ENCODE measurements at regions not wholly inside any gene's neighbourhood (a gene's known extent, or its start where the extent isn't known, plus 50 kb on each side); places are given as distances from the start of the nearest gene placed in this dataset.

GRCh38 chr4:111761531-111761930 lies 383.7 kb upstream of the FAM241A start:
- no peak for DNase-seq

- no peak for DNase-seq
Observed at GRCh38 chr4:111770514-111770913, 374.7 kb upstream of the FAM241A start.

DNA sequence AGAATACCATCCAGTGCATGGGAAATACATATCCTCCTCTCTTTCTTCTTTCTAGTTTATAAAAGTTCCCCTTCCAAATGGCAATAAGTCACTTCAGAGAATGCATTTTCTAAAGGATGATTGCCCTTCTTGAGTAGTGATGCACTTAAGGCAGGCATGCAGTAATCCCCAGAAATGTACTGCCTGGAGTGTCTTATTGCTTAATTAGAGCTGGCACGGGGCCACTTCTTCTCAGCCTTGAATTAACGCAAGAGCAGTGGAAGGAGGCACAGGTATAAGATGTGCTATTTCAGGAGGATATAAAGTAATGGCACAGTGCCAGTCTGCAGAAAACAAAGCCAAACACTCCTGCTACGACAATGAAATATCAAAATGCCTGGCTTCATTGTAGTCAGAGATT lies 371.4 kb upstream of the FAM241A start:
- no peak for DNase-seq

DNA sequence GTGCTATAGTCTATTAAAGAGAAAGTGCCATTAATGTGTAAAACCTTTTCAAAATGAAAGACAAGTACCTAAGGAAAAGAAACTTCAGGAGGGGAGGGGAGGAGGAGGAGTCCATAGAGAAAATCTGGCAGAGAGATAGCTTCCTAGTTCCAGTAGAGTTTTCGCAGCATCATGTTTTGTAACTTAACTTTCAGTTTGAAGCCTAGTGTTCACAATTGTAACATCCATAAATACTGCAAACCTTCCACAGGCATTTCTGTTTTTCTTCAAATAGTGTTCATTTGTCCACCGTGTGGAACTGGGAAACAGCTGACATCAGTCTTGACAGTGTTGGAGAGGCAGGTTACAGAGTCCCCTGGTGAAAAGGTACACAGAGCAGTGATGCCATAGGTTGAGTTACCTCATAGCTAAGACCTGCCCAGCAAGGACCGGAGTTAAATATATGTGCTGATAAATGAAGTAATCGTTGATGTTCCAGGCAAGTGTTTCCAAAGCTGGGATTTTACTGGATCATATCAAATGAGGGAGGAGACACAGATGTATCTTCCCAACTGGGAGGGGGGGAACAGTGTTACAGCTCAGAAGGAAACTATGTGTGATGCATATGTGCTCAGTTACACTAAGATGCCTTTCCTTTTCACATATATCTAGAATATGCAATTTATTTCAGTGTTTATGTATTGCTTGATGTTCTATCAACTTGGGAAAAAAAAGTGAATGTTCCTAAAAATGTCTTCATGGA lies 369.5 kb upstream of the FAM241A start:
- DNase-seq, result no peak

DNA sequence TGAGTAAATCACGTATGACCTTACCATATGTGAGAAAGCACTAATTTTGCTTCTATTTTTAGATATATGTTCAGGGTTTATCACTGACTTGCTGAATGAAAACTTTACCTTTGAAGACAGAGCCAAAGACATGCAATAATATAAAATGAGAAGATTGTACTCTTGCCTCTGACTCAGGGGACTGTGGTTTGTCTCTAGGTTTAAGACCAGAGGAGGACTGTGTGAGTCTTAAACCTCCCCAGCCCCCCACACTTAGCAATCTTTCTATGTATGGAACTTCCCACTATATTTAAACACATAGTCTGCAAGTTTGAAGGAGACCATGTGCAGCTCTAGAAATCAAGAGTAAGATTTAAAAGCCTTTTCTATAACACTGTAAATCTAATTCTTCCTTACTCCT lies 368.7 kb upstream of the FAM241A start:
- DNase-seq, result no peak

DNA sequence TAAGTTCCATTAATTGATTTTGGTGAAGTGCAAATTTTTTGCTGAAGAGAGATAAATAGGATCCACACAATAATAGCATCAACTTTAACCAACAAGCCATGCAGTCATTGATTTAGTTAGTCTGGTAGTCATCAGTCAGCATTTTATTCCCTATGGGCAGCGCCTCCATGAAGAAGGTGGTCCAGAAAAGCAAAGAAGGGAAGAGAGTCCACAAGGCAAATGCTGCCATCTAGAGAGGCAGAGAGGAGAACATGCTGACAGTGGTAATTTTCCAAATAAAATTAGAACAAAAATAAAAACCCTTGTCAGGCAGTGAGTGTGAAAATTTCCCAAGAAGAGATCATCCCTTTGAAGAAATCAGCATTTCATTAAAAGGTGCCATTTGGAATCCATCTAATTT lies 366.7 kb upstream of the FAM241A start:
- DNase-seq, result no peak

GRCh38 chr4:111780965-111781364 lies 364.3 kb upstream of the FAM241A start:
- no peak for DNase-seq

DNA sequence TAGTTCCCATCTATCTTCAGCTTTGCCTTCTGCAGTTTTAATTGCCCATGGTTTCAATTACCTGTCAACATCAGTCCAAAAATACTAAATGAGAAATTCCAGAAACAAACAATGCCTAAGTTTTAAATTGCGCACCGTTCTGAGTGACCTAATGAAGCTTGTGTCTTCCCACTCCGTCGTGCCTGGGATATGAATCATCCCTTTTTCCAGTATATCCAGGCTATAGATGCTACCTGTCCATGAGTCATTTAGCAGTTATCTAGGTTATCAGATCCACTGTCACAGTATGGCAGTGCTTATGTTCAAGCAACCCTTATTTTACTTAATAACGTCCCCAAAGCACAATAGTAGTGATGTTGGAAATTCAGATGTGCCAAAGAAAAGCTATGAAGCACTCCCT lies 363.6 kb upstream of the FAM241A start:
- DNase-seq, result no peak

DNA sequence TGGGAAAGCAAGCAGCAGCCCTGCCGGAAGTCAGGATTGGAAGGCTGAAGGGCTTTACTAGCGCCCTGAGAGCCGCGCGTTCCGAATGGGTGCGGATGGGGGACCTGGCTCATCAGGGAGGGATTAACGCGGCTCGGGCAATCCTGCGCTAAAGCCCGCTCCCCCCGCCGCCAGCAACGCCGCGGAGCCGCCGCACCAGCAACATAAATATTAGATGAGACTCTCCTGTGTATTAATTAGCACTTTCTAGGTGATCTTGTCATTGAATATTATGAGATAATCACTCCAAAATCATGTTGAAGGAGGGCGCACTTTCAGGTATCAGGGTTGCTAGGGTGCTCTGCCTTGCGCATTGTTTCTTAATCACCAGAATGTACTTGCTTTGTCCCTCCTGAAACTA lies 357.2 kb upstream of the FAM241A start:
- DNase-seq, result no peak

DNA sequence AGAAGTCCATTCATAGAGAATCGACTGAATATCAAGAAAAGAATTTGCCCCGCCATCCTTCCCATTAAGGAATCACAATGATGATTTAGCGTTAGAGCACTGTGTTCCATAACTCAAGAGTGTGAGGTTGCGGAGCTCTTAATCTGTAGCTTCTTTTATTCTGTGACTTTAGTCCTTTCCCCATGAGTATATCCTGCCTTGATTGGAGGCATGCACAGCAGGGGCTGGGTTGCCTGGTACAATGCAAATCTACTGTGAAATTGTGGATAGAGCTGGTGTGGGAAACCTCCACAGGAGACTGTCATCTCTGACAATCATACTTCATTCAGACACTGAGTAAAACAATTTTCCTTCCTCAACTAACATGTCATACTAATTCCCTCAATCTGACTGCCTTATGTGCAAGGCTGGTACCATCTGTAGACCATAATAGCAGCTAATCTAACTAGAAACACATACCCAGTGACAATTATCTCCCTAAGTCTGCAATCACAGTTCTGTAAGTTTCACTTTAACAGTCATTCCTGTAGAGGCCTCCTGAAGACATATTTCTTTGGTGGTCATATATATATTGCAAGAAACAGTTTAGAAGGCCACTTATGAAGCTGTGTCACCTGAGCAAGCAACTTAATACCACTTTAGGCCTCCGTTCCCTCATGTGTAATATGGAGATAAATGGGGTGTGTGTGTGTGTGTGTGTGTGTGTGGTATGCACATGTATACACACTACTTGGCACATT lies 355.2 kb upstream of the FAM241A start:
- DNase-seq, result no peak

- DNase-seq, result no peak
Observed at GRCh38 chr4:111792632-111793031, 352.6 kb upstream of the FAM241A start.

- DNase-seq, result no peak
Observed at GRCh38 chr4:111793433-111794091, 351.7 kb upstream of the FAM241A start.

DNA sequence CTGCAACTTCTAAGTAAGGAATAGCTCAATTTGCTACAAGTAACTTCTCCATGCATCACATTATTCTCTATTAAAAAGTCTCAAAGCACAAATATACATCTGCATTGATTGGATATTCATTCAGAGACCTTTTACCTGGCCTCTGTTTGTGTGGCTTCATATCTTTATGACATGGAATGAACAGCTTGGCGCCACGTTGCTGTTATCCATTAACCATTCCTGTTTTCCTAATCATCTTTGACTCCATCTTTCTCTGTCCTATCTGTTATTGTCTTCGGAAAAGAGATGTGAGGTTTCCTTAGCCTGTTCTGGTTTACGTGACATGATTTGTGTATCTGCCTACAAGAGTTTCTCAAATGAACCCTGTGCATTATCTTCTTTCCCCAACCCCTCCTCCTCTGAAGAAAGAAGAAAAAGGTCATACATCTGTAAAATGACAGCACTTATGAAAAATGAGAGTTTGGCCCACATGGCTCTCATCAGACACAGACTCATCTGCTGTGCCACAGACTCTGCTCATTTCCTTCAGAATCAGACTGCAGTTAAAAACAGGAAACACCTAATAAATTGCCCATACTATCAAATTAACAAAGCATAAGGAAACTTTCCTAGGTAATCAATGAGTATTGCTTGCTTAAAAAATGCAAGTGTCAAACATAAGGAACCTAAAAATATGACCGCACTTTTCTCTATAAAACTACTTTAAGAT lies 347.6 kb upstream of the FAM241A start:
- no peak for DNase-seq

DNA sequence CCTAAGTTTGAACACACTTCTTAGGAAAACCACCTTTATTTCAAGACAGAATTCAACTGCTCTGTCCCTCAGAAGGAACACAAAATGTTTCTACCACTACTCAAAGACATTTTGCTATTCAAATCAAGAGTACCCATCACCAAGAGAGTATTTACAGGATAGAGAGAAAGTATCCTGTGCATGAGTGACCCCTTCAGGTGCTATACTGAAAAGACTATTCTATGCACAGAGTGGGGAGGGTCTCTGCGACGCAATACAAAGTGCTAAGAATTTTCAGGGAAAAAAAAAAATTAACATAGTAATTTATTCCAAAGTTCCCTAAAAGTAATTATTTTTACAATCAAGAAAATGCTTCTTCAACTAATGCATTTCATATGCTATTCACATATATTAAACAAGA lies 346.4 kb upstream of the FAM241A start:
- no peak for DNase-seq

DNA sequence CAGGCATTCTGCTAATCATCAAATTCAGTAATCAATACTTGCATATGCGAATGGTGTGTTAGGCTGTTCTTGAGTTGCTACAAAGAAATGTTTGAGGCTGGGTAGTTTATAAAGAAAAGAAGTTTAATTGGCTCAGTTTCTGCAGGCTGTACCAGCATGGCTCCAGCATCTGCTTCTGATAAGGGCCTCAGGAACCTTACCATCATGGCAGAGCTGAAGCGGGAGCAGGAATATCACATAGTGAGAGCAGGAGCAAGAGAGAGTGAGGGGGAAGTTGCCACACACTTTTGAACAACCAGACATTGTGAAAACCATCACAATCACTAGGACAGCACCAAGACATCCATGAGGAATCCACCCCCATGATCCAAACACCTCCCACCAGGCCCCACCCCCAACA lies 344.7 kb upstream of the FAM241A start:
- no peak for DNase-seq

DNA sequence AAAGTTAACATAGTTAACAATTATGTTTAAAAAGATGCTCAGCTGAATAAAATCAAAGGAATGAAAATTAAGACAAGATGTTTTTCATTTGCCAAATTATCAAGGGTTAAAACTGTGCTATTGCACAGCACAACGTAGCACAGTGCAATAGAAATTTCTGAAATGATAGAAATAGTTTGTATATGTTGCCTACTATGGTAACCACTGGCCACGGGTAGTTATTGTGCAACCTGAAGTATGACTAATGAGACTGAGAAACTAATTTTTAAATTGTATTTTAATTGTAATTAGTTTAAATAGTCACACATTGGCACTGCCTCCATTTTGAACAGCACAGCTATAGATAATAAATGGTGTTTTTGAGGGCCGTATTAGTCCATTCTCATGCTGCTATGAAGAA lies 343.1 kb upstream of the FAM241A start:
- DNase-seq, result no peak

- peak in 1 of 2 experiments; percentile 4 for DNase-seq
Observed at GRCh38 chr4:111806331-111806730, 338.9 kb upstream of the FAM241A start.

DNA sequence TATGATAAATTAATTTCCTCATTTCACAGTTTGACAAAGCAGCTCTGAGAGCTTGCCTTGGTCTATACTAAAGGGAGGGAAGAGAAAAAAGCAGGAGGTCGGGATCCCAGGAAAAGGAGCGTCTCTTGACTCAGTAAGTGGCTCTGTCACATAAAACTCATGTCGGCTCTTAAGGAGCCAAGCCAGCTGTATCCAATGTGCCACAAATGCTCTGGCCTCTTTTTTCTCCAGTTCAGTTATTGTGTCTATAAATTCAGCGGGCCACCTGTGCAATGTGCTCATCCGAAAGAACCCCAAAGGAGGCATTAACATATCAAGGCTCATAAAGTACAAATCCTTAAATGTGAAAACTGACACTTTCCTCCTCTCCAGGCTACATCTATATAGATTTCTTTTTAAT lies 337.7 kb upstream of the FAM241A start:
- no peak for DNase-seq

GRCh38 chr4:111808174-111808573 lies 337.1 kb upstream of the FAM241A start:
- DNase-seq, result no peak

GRCh38 chr4:111811661-111812060 lies 333.6 kb upstream of the FAM241A start:
- DNase-seq, result no peak

DNA sequence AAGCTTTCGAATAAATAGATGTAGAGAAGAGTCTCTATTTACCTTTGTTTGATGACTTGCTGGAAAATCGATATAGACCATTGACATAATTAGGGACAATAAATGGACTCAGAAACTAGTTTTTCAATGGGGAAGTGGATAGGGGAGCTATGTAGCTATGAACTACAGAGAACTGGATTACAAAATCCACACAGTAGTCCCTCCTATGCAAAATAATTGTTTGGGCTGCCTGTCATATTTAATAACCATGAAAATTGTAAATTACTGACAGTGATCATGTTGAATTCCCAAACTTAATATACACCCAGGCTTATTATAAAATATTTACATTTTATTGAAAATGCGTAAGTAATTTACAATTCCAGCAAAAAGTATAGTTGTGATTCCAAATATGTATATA lies 333.1 kb upstream of the FAM241A start:
- no peak for DNase-seq

DNA sequence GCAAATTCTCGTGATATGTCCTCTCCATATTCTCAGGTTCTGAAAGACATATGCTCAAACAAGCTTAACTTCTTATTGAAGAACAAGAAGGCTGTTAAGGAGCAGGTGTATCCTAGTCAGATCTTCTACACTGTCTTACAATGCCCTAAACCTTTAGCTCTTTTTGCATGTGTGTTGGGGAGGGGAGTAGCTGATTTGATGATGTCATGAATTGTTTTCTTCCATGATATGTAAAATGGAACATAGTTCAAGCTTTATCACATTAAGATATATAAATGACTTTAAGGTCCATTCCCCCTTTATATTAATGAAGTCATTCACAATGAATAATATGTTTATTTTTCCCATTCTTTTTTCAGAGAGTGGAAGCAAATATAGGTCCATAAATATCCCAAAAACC lies 332.5 kb upstream of the FAM241A start:
- DNase-seq, result no peak

DNA sequence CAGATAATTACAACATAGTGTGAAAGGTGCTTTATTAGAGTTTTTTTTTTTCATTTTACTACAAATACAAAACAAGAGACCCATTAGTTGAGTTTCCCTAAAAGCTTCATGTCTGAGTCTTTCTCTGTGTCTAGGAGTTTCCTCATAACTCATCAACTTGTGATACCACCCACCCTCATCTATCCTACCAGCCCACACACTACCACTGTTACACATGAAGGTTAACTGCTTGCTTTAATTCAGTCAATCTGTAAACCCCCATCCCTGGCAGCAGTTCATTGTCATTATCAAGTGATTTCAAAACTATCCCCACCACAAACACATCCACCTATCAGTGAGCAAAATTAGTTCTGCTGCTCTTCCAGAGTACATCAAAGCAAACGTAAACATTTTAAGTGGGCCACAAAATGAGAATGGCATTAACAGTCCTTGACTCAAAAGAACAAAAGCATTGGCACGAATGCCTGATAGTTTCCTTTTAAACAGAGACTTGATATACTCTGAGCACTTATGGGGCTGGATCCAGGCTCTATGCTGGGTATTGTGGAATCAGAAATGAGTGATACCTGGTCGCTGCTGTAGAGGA lies 331.6 kb upstream of the FAM241A start:
- DNase-seq, result no peak
